Prostate gland (tissue), 2 donors: ENCODE measurements at regions not wholly inside any gene's neighbourhood (a gene's known extent, or its start where the extent isn't known, plus 50 kb on each side); places are given as distances from the start of the nearest gene placed in this dataset.

ENCODE experiments used
- DNase-seq: peaks from one replicate; pipeline ENCODE4 v3.0.0-alpha.2; 2019; ENCODE audit warnings: low spot score
- H3K27ac ChIP-seq, 2 donors: fragments of 200-600 bp; sonication (generic); 2 replicates each; pipeline ENCODE4 v1.5.1; 2017 to 2019
- H3K27me3 ChIP-seq: fragments of 200-600 bp; sonication (generic); replicated peaks from 2 replicates; pipeline ENCODE4 v1.5.1; 2019; ENCODE audit not compliant: insufficient read depth
- H3K36me3 ChIP-seq, 2 donors: fragments of 200-600 bp; sonication (generic); 1 replicate in 1 of 2; 2 replicates in 1 of 2; pipeline versions ENCODE4 v1.5.1 to v1.8.1; 2017 to 2019
- H3K4me1 ChIP-seq: fragments of 200-600 bp; sonication (generic); replicated peaks from 2 replicates; pipeline ENCODE4 v1.5.1; 2019
- H3K4me3 ChIP-seq, 2 donors: fragments of 200-600 bp; sonication (generic); 2 replicates each; pipeline ENCODE4 v1.5.1; 2017 to 2019
- H3K9me3 ChIP-seq: fragments of 200-600 bp; sonication (generic); 2 replicates; pipeline ENCODE4 v1.5.1; 2017
- CTCF ChIP-seq, 4 experiments: fragments of 200-600 bp in 2 of 4; fragments of 450-650 bp in 2 of 4; sonication (generic) in 2 of 4; IDR thresholded peaks; 1 replicate in 3 of 4; 2 replicates in 1 of 4; pipeline ENCODE4 v1.5.1; 2016 to 2019; ENCODE audit warnings: antibody characterized with exemption in 4 of 4, mild to moderate bottlenecking in 2 of 4, moderate library complexity in 2 of 4
- POLR2A ChIP-seq: fragments of 450-650 bp; IDR thresholded peaks from one replicate; pipeline ENCODE4 v1.6.1; 2016; ENCODE audit warnings: antibody characterized with exemption, mild to moderate bottlenecking
- POLR2AphosphoS5 ChIP-seq: sonication (generic); formaldehyde crosslinking; IDR thresholded peaks from one replicate; pipeline ENCODE4 v1.6.1; 2017; ENCODE audit warnings: antibody characterized with exemption
- WGBS: methylation state at CpG from one replicate; pipeline ENCODE4 v1.1.5; 2018; 5-methylcytosine and 5-hydroxymethylcytosine counted together
- intact Hi-C: fragments of 100-400 bp; cut with DNase I; formaldehyde crosslinking; loops from one replicate; pipeline ENCODE4 v1.14.2; 2022

GRCh38 chr2:104923665-104924064 lies 69.8 kb downstream of the POU3F3 start:
- no peaks in the 10 kb centered on the region for H3K36me3 ChIP-seq
- no peak for DNase-seq
- H3K9me3 ChIP-seq = no peaks in the 10 kb centered on the region
- H3K27me3 ChIP-seq = peaks cover 2% of the 10 kb centered on the region
- no peak overlapping the region for H3K27ac ChIP-seq
- TF ChIP-seq POLR2A = no peak
- TF ChIP-seq POLR2AphosphoS5 = no peak
- no peak for TF ChIP-seq CTCF (IDR thresholded peaks at IDR 0.05)
- H3K4me1 ChIP-seq = no peaks in the 10 kb centered on the region
- H3K4me3 ChIP-seq = no peak overlapping the region
- 35% methylated on average over 3 of the region's 3 CpGs for WGBS
- intact Hi-C loops = no loop called here

- DNase-seq = no peak
- no peak for TF ChIP-seq POLR2A
- TF ChIP-seq POLR2AphosphoS5 = no peak
- TF ChIP-seq CTCF (IDR thresholded peaks at IDR 0.05) = no peak
- no peaks in the 10 kb centered on the region for H3K27me3 ChIP-seq
- no peaks in the 10 kb centered on the region for H3K36me3 ChIP-seq
- no peaks in the 10 kb centered on the region for H3K9me3 ChIP-seq
- H3K27ac ChIP-seq = no peak overlapping the region
- H3K4me3 ChIP-seq = no peak overlapping the region
- 74% methylated on average over 4 of the region's 4 CpGs for WGBS
- H3K4me1 ChIP-seq = no peaks in the 10 kb centered on the region
- intact Hi-C loops = no loop called here
These were observed 75.7 kb downstream of the POU3F3 start for GRCh38 chr2:104929663-104930062.

GRCh38 chr2:104930732-104931131 lies 76.8 kb downstream of the POU3F3 start:
- 55% methylated on average over 3 of the region's 3 CpGs for WGBS
- TF ChIP-seq POLR2A = no peak
- no peak for TF ChIP-seq POLR2AphosphoS5
- no peak for TF ChIP-seq CTCF (IDR thresholded peaks at IDR 0.05)
- intact Hi-C loops = no loop called here
- no peak overlapping the region for H3K4me3 ChIP-seq
- no peak for DNase-seq
- H3K9me3 ChIP-seq = no peaks in the 10 kb centered on the region
- no peaks in the 10 kb centered on the region for H3K36me3 ChIP-seq
- H3K27me3 ChIP-seq = no peaks in the 10 kb centered on the region
- H3K27ac ChIP-seq = no peak overlapping the region
- no peaks in the 10 kb centered on the region for H3K4me1 ChIP-seq

GRCh38 chr2:104932243-104932642 lies 78.3 kb downstream of the POU3F3 start:
- 81% methylated on average over 4 of the region's 4 CpGs for WGBS
- Histone ChIP-seq H3K27ac (no peak overlapping the region), H3K4me3 (no peak overlapping the region)

More at GRCh38 chr2:104932243-104932642, 78.3 kb downstream of the POU3F3 start:
- TF ChIP-seq POLR2A = no peak
- TF ChIP-seq POLR2AphosphoS5 = no peak
- TF ChIP-seq CTCF (IDR thresholded peaks at IDR 0.05) = no peak
- no peaks in the 10 kb centered on the region for H3K4me1 ChIP-seq
- H3K36me3 ChIP-seq = no peaks in the 10 kb centered on the region
- intact Hi-C loops = no loop called here
- no peaks in the 10 kb centered on the region for H3K9me3 ChIP-seq
- no peaks in the 10 kb centered on the region for H3K27me3 ChIP-seq
- no peak for DNase-seq
